Fibroblast of skin of left quadriceps (primary cell): ENCODE measurements at regions not wholly inside any gene's neighbourhood (a gene's known extent, or its start where the extent isn't known, plus 50 kb on each side); places are given as distances from the start of the nearest gene placed in this dataset.

ENCODE experiments used
- DNase-seq, 2 experiments: peaks; one replicate each; pipeline ENCODE4 v3.0.0-alpha.2; 2013; ENCODE audit warnings: low read depth in 2 of 2

DNA sequence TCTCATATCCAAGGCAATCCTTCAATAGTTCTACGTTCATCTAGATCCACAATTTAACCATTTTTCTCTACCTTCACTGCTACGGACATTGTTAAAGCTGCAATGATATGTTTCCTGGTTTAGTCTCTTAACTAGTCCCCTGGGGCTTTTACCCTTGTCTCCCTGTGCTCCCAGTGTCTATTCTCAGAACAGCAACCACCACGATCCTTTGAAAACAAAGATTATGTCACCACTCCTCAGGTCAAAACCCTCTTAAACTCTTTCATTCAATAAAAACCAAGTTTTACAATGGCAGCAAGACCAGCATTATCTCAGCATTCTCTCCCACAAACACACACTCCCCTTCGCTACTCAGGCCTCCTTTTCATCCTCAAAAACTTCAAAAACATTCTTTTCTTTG, 298.2 kb upstream of the CHST9 start:
- no peak for DNase-seq

DNA sequence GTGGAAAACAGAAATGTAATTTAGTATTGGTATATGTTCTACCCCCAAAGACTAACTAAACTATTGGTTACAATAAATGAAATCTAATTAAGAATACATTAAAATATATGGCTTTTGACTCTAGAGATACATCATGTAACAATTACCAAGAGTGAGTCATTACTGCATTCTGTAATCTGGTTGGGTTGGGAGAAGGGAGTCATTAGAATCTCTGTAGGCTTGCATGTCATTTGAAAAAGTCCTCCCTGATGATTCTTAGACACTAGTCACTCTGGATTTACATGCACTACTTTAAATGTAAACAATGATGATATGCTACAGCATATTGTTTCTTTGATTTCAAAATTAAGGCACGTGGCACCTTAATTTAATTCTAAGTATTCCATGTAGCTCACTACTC, 293.4 kb upstream of the CHST9 start:
- no peak for DNase-seq

DNA sequence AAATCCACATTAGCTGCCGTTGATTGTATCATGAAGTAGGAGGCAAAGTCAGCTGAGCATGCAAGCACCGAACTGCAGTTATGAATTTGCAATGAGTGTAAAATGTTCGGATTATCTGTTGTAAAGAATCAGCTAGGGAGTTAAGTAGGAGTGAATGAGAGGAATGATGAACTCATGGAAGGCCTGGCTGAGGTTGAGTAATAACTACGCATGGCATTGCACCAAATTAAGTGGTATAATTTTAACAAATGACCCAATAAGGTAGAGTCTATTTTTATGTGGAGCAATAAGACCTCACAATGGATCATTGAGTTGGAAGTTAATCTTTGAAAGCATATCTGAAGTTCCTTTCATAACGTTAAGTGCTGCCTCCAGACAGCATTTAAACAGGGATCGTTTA, 288.2 kb upstream of the CHST9 start:
- no peak for DNase-seq

DNA sequence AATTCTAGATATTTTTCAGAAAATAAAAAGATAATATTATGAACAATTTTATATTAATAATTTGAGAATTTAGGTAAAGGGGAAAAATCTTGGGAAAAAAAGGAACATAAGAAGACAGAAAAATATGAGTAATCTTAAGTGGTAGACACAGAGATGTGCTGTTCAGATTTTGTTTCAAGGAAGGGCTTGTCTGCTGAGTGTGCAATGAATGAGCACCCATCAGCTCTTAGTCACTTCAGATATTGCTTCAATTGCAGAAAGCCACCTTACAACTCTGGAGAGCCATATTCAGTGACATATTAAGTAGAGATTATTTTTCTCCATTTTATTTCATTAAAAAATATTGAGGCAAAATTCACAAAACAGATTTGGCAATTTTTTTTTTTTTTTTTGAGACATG, 282.0 kb upstream of the CHST9 start:
- DNase-seq: no peak

DNA sequence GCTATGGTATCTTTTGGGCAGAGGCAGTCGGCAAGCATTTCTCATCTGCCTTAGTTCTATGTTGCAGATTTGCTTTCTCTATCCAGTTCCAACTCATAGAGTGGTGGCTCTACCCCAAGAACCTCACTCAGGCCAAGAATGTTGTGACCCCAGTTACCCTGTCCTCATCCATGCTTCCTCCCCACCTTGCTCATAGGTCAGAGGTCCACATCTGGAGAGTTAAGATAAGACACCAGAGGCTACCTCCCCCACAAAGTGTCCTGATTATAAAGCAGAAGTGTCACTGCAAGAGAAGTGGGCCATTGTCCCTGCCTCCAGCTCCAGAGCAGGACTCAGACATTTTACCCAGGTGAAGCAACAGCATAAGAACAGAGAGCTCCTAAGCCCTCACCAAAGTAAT, 276.8 kb upstream of the CHST9 start:
- DNase-seq: no peak

DNA sequence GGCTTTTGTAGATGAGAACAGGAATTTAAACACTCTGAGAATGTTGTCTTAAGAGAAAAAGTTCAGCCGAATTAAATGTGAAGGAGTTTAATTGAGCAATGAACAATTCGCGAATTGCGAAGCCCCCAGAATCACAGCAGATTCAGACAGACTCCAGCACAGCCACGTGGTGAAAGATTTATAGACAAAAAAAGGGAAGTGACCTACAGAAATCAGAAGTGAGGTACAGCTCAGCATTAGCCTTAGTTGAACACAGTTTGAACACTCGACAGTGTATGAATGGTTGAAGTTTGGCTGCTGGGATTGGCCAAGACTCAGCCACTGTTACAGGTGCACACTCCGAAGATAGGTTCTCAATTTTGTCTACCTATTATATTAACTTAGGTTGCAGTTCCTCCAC, 264.0 kb upstream of the CHST9 start:
- DNase-seq: no peak

DNA sequence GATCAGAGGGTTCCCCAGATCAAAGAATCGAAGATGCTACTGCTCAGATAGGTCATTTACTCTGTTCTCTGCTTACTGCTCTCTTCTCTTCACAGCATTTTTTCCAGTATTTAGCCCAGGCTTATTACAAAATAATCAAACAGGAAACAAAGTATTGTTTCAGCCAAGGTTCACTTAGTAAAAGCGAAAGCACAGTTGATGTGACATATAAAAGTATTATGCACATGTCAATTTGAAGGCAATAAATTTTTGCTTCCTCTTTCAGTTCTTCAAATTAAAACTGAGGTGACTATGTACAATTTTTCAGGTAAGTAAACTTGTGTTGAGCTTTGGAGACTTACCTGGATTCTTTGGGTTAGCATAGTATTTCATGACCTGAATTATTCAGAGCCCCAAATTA, 262.8 kb upstream of the CHST9 start:
- no peak for DNase-seq

DNA sequence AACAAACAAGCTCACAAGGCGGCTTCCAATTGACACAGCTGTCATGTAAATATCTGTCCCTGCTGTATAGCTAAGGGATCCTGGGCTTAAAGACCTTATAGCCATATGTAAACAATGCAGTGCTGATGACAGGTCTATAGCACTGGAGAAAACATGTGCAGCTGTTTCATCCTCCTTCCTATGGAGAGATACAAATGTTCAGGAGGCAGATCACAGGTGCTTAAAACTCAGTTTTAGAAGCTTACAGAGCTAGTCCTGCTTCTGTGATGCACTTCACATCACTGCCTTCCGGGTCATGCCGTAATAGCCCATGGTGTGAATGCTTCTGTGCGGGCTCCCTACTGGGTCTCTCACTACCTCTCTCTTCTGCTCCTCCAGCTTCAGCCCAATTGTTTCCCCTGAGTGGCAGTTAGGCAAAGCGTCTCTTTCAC, 262.4 kb upstream of the CHST9 start:
- DNase-seq: no peak

DNA sequence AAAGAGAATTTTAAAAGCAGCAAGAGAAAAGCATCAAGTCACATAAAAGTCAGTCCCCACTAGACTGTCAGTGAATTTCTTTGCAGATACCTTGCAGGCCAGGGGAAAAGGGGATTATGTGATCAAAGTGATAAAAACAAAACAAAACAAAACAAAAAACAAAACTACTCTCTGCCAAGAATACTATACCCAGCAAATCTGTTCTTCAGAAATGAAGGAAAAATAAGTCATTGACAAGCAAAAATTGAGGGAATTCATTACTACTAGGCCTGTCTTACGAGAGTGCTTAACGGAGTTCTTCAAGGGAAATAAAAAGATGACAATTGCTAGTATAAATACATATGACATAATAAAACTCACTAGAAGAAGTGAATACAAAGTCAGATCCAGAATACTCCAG, 245.5 kb upstream of the CHST9 start:
- no peak for DNase-seq

DNA sequence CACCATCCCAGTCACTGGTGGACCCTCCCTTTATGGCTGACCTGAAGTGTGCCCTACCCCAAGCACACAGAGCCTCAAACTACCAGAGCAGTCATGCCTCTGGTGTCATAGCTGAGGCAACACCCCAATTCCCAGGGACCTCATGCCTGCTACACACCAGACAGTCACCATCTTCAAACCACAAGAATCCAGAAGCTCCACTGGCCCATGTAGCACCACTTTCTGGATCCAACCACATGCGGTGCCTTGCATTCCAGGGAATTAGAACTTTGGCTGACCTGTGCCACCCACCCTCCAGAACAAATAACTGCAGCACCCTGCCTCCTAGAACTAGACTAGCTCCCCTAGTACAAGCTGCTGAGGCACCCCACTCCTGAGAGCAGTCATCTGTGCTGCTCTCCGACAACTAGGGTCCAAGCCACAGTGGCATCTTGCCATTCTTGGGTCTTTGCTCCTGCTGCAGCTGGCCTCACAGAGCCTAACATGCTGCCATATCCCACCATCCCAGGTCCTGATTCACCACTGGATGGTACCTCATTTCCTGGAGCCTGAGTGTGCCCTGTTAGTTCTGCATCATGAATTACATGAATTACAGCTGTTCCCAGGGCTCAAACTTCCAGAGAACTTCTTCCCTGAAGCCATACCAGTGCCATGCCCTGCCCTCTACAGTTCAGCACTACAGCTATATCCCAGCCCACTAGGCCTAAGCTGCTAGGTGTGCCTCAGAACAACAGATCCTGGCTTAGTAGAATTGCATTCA, 243.8 kb upstream of the CHST9 start:
- no peak for DNase-seq

DNA sequence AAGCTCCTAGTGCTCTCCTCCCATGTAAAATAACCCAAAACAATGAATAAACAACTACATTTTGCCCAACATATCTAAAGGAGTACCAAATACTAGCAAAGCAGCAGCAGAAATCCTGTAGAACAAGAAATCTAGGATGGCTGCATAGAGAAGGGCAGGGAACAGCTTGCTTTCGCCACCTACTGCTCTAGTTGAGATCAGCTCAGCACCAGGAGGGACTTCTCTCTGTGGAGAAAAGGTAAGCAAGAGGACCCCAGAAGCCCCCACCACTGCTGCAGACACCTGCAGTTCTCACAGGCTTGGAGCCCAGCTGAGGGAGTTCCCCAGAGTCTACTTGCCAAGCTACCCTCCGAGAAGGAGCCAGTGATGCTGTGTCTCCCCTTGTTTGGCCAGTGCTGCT, 243.0 kb upstream of the CHST9 start:
- no peak for DNase-seq

DNA sequence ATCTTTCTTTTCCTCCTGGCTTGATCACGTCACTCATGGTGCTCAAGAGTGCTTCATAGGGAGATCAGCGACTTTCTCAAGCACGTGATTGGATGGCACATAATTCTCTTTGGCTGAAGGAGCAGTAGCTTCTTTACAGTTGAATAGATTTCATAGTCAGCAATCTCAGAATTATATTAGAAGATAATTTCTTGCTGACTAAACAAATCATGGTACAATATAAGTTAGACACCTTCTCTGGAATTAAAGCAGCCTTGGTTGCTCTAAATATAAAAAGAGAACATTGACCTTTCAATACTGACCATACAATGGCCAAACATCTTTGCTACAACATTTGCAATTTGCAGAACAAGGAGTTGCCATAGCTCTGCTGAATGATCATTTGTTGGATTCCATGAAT, 238.5 kb upstream of the CHST9 start:
- DNase-seq: no peak

DNA sequence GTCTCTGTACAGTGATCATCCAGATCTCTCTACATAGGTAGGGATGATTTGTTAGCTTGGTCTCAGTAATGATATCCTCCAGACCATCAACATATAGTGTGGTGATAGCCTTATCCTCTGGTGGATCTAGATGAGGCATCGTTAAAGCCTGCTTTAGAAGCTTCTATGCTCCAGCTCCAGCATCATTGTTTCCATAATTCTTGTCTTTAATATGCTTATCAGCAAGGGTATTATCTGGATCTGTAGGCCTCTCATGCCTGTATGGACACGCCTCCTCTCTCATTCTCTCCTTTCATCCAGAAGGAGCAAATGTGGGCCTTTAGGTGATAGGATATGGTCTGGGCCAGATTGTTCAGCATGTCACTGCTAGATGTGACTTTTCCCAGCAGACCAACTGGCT, 234.5 kb upstream of the CHST9 start:
- no peak for DNase-seq

DNA sequence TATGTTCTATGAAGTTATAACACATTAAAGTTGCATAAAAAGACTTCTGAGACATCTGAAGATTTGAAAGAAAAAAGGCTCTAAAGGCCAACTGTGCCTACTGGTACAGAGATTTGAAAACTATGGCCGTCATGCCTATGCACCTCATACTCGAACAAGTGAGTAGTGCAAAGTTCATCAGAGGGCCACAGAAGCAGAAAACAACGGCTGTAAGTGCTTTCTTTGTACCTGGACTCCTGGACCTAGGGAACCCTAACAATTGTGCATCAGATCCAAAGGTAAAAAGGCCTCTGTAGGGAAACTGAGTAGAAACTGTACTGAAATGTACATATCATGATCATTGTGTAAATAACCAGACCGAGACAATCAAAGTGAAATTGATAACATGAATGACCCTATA, 230.4 kb upstream of the CHST9 start:
- DNase-seq: no peak

DNA sequence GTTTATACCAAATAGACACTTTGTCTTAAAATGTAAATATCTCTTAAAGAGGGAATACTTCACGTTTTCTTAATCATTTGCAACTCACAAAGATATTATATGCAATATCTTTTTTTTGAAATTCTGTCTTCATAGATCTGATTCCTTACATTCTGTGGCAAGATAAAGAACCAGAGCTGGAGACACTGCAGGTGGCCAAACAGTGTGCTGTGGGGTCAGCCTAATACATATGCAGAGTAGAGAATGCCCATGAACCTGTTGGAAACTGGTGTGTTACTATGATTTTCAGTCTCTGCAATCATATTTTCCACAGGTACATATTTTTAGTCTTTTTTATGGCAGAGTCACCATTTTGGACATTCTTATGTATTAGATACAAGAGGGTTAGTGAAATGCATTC, 229.6 kb upstream of the CHST9 start:
- DNase-seq: no peak

DNA sequence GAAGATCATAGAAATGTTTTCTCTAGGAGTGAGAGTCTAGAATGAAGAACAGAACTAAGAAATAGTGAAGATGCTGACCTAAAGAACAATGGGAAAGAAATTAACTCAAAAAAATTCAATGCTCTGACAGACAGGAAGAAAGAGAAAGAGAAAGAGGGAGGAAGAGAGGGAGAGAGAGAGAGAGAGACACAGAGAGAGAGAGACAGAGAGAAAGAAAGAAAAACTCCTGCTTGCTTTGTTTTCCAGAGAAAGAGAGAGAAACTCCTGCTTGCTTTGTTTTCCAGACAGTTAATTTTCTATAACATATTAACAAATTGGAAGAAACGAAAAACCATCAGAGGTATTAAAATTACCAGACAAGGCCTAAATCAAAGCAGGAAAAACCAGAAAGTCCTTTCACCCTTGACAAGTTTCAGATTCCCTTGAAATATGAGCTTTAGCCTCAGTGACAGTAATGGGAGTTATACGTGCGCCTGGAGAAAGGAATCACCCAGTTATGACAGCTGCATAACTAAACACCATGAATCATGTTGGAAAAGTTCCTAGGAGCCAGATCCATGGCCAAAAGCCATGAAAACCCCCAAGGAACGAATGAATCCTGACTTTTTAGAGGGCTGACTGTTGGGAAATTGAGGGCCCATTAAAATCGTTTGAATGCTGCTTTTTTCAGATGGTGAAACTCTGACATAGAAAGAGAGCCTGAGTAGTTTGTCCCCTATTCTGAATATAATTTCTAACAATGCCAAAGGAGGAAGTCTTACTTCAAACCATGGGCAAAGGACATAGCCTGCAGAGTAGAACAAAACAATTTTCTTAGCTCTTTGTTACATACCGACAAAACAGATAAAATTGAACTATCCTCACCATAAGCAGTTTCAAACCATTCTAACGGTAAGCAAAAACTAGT, 228.6 kb upstream of the CHST9 start:
- peak; percentile 85 to 86 for DNase-seq

DNA sequence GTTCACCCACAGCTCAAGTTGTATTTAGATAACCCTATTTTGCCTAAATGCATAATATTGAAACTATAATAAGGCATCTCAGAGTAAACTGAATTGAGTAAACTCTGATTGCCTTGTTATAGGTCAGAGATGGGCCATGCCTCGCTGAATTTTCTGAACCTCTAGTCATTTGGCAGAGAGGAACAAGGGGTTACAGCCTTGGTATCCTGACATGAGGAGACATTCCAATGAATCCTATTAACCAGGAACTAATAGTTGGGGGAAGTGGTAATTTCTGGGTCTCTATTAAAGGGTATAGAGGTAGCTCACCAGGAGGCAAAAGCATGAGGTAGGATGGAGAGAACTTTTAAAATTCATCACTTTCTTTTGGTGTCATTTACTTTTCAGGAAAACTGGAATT, 227.4 kb upstream of the CHST9 start:
- no peak for DNase-seq

DNA sequence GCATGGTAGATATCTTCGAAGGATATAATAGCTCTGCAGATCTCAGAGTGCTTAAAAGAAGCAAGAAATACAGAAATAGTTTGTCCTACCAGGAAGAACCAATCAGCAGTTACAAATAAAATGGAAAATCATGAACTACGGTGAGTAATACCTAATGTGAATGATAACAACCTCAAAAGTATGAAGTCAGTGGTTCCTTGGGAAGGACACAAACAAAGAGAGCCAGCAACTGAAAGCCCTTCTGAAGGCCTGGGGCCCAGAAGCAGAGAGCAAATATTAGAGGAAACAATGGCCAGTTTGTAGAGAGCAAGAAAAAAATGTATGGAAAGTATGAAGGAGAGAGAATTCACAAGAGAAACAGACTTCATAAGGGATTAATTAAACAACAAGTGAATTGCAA, 226.8 kb upstream of the CHST9 start:
- no peak for DNase-seq

DNA sequence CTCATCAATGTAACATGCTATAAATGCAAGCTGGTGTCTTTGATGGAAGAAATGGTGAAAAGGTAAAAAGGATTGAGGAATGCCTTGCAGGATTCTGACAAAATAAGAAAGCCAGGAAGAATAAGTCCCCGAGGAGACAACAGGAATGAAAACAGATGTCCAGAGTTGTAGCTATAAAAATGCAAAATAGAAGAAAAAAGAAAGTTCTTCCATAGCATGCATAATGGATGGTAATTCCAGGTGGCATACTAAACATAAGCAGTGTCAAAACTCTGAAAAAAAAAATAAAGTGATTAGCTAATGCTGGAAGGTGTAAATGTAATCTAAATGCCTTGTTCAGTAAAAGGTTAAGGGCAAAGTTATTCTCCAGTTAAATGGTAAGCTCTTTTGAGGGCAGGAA, 225.9 kb upstream of the CHST9 start:
- no peak for DNase-seq

DNA sequence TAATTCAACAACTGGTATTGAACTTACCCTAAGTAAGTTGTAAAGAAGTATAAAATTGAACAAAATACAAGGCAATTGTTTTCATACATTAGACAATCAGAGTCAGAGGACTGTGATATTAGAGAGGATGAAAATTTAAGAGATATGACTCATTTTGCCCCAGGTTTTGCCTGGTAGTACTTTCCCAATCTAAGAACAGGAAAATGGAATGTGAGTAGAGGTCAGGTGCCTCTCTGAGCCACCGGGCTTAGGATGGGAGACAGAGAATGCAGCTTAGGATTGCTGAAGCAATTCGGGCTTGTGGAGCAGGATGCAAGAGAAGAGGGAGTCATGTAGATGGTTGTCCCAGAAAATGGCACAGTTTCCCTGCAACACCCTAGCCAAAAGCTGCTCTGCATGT, 219.7 kb upstream of the CHST9 start:
- no peak for DNase-seq

DNA sequence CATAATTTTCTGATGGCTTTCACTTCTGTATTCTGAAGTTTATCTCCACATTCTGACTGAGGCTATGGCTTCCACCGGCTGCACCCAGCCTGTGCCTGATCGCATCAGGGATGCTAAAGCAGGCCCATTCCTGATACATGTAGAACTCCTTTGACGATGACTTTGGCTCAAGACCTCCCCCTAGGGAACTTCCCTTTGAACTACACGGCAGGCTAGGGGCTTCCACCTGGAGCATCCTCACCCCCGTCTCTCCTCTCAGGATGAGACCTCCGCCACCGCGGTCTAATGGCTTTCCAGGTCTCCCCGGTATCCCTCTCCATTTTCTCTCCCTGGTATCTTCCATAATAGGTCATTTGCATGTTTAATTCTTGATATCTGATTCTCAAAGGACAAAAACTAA, 214.9 kb upstream of the CHST9 start:
- no peak for DNase-seq

DNA sequence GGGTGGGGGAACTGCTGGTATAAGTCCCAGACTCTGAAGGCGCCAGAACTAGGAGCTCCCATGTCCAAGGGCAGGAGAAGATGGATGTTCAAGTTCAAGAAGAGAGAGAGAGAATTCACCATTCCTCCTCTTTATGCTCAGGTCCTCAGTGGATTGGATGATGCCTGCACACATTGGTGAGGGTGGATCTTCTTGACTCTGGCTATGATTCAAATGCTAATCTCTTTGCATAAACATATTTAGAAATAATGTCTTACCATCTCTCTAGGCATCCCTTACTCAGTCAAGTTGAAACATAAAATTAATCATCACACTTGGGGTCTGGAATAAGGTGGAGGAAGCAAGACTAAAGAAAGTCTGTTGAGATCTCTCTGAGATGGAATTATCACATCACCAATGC, 210.6 kb upstream of the CHST9 start:
- DNase-seq: no peak

DNA sequence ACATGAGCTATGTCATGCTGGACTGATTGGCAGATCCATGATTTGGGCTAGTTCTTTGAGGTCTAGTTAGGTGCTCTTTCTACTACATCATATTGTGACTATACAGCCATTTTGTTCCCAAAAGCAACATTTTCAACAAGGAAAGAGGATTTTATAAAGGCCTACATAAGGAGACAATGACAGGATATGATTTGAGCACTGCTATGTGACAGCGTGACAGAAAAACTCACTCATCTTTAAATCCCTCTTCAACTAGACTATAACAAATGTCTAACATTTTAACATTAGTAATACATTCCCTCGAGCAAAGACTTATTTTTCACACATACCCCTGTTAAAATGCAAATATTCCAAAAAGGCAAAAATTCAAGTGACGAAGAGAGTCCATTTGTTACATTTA, 209.6 kb upstream of the CHST9 start:
- no peak for DNase-seq
